Stimulated activated CD8-positive, alpha-beta memory T cell treated with anti-CD3 and anti-CD28 coated beads, Interleukin-4, amount 100 ng/mL, for 24 hours (primary cell): ENCODE measurements at regions not wholly inside any gene's neighbourhood (a gene's known extent, or its start where the extent isn't known, plus 50 kb on each side); places are given as distances from the start of the nearest gene placed in this dataset.
"Not testable (repeated sequence)": the region's sequence is repeated elsewhere in the genome, so short reads cannot be mapped to it uniquely, and the experiment has no call there.

ENCODE experiments used
- DNase-seq: peaks from one replicate; pipeline ENCODE4 v3.0.0-alpha.2; 2020; ENCODE audit warnings: low read depth

GRCh38 chr11:87764075-87764474 is 411.2 kb downstream of the RAB38 start:
- not testable (repeated sequence) for DNase-seq

DNA sequence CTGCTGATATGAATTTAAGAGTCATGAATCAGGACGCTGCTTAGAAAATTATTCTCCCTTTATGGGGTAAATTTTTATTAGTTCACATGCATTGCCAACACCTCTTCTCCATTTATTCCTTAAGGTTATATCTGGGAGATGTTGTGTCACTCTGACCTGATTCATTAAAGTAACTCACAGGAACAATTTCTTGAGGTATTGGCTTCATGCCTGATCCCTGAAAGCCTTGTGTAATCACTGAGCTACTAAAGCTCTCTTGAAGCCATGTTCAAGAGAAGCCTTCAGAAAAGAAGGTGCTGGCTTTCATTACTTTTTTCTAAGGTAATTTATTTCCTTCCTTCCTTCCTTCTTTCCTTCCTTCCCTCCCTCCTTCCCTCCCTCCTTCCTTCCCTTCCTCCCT is 420.6 kb downstream of the RAB38 start:
- no peak for DNase-seq

- no peak for DNase-seq
These were observed 422.1 kb downstream of the RAB38 start for GRCh38 chr11:87753143-87753542.

DNA sequence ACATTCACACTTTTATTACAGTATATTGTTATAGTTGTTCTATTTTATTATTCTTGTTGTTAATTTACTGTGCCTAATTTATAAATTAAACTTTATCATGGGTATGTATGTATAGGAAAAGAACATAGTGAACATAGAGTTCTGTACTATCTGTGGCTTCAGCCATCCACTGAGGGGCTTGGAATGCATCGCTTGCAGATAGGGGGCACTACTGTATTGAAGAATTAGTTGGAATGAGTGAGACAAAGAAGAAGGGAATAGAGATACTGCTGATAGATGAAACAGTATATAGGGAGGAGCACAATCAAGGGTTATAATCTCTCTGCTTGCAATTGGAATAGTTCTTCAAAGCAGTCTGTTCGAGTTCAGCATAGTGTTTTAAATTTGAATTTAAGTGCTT is 432.2 kb downstream of the RAB38 start:
- DNase-seq = no peak

- no peak for DNase-seq
These were observed 434.3 kb downstream of the RAB38 start for GRCh38 chr11:87740968-87741367.

GRCh38 chr11:87740451-87740850 is 434.8 kb downstream of the RAB38 start:
- DNase-seq = no peak

DNA sequence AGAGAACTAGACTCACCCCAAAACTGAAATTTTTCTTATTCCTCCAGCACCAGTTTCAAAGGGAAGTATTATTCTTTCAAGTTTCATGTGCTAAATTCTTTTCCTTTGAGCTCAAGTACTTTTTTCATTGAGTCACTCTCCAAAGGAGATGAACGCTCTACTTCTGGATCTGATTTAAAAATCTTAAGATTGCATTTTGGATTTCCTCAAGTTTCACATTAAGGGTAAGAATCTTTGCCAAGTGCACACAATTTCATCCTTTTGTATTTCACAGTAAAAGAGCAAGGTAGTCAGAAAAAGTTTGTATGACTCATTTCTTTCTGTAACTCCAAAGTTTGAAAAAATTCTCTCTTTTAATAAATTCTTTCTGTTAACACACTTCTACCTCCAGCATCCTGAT is 435.5 kb downstream of the RAB38 start:
- DNase-seq = no peak

DNA sequence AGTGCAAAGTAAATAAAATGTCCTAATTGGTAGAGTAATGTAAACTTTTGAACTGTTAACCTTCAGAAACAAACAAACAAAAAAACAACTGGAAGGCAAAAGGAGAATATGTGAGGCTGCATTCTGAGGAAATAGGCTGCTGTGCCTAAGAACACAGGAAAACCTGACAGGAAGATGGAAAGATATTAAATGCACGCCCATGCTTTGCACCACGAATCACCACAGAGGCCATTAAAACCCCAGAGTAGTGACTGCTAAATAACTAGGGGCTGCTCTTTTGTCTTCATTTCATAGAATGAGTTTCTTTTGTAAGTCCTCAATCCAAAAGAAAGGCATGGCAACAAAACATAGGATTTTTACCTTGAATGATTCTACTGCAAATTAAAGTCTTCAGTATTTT is 436.0 kb downstream of the RAB38 start:
- no peak for DNase-seq

GRCh38 chr11:87736928-87737327 is 438.3 kb downstream of the RAB38 start:
- DNase-seq = no peak

- no peak for DNase-seq
These were observed 448.7 kb downstream of the RAB38 start for GRCh38 chr11:87726506-87726905.

- DNase-seq = no peak
These were observed 450.9 kb downstream of the RAB38 start for GRCh38 chr11:87724358-87724757.

- no peak for DNase-seq
These were observed 452.3 kb downstream of the RAB38 start for GRCh38 chr11:87722756-87723565.

GRCh38 chr11:87719326-87720073 is 455.7 kb downstream of the RAB38 start:
- DNase-seq = no peak

- DNase-seq = no peak
These were observed 462.4 kb downstream of the RAB38 start for GRCh38 chr11:87712802-87713202.

GRCh38 chr11:87712391-87712790 is 462.9 kb downstream of the RAB38 start:
- DNase-seq = no peak

DNA sequence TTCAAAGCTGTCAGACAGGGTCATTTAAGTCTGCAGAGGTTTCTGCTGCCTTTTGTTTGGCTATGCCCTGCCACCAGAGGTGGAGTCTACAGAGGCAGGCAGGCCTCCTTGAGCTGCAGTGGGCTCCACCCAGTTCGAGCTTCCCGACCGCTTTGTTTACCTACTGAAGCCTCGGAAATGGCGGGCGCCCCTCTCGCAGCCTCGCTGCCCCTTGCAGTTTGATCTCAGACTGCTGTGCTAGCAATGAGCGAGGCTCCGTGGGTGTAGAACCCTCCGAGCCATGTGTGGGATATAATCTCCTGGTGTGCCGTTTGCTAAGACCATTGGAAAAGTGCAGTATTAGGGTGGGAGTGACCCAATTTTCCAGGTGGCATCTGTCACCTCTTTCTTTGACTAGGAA is 471.7 kb downstream of the RAB38 start:
- DNase-seq = not testable (repeated sequence)

DNA sequence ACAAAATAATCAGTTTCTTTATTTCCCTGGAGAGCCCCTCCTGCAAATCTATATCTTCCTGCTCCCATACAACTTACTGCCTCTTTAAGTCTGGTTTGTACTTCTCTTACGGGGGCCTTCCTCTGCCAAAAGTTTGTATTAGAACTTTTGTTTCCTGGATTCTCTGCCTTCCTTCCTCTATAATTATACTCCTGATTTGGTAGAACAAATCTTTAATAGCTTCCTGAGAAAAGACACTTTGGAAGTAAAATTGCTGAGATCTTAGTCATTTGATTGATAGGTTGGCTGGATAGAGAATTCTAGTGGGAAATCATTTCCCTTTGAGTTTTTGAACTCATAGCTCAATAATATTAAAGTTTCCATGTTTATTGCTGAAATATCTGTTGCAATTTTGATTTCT is 499.2 kb downstream of the RAB38 start:
- DNase-seq = no peak

GRCh38 chr11:87666730-87667129 is 508.5 kb downstream of the RAB38 start:
- DNase-seq = no peak

DNA sequence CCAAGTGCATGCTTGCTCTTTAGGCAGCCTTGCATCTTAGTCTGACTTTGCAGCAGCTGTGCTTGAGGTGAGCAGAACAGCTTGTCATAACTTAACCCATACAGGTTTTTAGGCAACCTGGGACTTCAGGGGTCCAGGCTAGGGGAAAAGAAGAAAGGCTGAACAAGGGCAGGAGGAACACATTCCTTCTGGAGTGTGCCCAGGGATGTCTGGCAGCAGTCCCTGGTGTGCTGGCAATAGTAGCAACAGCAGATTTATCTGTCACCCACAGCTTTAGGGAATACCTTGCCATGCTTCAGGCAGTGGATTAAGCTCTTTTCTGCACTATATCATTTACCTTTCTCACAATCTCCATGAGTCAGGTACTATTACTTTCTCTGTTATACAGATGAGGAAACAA is 513.0 kb downstream of the RAB38 start:
- DNase-seq = no peak

- no peak for DNase-seq
These were observed 514.1 kb downstream of the RAB38 start for GRCh38 chr11:87660926-87661660.

GRCh38 chr11:87659807-87660206 is 515.4 kb downstream of the RAB38 start:
- DNase-seq = no peak

DNA sequence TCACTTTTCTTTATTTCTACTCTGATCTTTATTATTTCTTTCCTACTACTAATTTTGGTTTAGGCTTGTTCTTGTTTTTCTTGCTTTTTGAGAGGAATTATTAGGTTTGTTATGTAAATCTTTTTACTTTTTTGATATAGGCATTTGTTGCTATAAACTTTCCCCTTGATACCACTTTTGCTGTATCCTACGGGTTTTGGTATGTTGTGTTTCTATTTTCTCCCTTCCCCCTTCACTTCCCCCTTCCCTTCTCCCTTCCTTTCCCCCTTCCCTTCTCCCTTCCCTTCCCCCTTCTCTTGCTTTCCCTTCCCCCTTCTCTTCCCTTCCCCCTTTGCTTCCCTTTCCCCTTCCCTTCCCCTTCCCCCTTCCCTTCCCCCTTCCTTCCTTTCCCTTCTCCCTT is 529.6 kb downstream of the RAB38 start:
- DNase-seq = no peak
